ENCODE measurements at regions not wholly inside any gene's neighbourhood (a gene's known extent, or its start where the extent isn't known, plus 50 kb on each side); places are given as distances from the start of the nearest gene placed in this dataset.

GRCh38 chr6:33906439-33906838 lies 102.6 kb upstream of the MLN start:
- intact Hi-C loops (cut with DNase I; ENCODE audit: low total_unique reads), result no loop called here
- no peak for TF ChIP-seq POLR2A (IDR thresholded peaks at IDR 0.05)
- TF ChIP-seq, protein P1, sequence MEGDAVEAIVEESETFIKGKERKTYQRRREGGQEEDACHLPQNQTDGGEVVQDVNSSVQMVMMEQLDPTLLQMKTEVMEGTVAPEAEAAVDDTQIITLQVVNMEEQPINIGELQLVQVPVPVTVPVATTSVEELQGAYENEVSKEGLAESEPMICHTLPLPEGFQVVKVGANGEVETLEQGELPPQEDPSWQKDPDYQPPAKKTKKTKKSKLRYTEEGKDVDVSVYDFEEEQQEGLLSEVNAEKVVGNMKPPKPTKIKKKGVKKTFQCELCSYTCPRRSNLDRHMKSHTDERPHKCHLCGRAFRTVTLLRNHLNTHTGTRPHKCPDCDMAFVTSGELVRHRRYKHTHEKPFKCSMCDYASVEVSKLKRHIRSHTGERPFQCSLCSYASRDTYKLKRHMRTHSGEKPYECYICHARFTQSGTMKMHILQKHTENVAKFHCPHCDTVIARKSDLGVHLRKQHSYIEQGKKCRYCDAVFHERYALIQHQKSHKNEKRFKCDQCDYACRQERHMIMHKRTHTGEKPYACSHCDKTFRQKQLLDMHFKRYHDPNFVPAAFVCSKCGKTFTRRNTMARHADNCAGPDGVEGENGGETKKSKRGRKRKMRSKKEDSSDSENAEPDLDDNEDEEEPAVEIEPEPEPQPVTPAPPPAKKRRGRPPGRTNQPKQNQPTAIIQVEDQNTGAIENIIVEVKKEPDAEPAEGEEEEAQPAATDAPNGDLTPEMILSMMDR (IDR thresholded peaks at IDR 0.05), result no peak
- 89 to 94% methylated on average over 9 of the region's 9 CpGs for WGBS, 2 donors

GRCh38 chr6:33905071-33905609 lies 101.3 kb upstream of the MLN start:
- Histone ChIP-seq H3K27ac (no peak overlapping the region), H3K9me3 (no peaks in the 10 kb centered on the region), H3K36me3 (ENCODE audit: low read depth, missing control alignments) (no peaks in the 10 kb centered on the region), H3K27me3 (no peaks in the 10 kb centered on the region), H3K4me3 (no peak overlapping the region), H3K4me1 (no peaks in the 10 kb centered on the region)
- DNase-seq, result no peak
- TF ChIP-seq, protein P1 (IDR thresholded peaks at IDR 0.05), result no peak
- 76 to 84% methylated on average over 8 of the region's 8 CpGs for WGBS, 2 donors
- intact Hi-C loops (cut with DNase I; ENCODE audit: low total_unique reads), result no loop called here

More at GRCh38 chr6:33906439-33906838, 102.6 kb upstream of the MLN start:
- Histone ChIP-seq H3K27ac (no peak overlapping the region), H3K27me3 (no peaks in the 10 kb centered on the region), H3K4me3 (no peak overlapping the region), H3K4me1 (no peaks in the 10 kb centered on the region), H3K9me3 (no peaks in the 10 kb centered on the region), H3K36me3 (ENCODE audit: low read depth, missing control alignments) (no peaks in the 10 kb centered on the region)
- DNase-seq, result no peak

GRCh38 chr6:33904747-33905065 lies 100.9 kb upstream of the MLN start:
- Histone ChIP-seq H3K4me1 (no peaks in the 10 kb centered on the region), H3K36me3 (ENCODE audit: low read depth, missing control alignments) (no peaks in the 10 kb centered on the region), H3K27me3 (no peaks in the 10 kb centered on the region), H3K4me3 (no peak overlapping the region), H3K9me3 (no peaks in the 10 kb centered on the region), H3K27ac (no peak overlapping the region)
- intact Hi-C loops (cut with DNase I; ENCODE audit: low total_unique reads), result no loop called here
- no peak for DNase-seq
- TF ChIP-seq POLR2A (IDR thresholded peaks at IDR 0.05), result no peak
- WGBS, 2 donors, result 88 to 97% methylated on average over 2 of the region's 2 CpGs

DNA sequence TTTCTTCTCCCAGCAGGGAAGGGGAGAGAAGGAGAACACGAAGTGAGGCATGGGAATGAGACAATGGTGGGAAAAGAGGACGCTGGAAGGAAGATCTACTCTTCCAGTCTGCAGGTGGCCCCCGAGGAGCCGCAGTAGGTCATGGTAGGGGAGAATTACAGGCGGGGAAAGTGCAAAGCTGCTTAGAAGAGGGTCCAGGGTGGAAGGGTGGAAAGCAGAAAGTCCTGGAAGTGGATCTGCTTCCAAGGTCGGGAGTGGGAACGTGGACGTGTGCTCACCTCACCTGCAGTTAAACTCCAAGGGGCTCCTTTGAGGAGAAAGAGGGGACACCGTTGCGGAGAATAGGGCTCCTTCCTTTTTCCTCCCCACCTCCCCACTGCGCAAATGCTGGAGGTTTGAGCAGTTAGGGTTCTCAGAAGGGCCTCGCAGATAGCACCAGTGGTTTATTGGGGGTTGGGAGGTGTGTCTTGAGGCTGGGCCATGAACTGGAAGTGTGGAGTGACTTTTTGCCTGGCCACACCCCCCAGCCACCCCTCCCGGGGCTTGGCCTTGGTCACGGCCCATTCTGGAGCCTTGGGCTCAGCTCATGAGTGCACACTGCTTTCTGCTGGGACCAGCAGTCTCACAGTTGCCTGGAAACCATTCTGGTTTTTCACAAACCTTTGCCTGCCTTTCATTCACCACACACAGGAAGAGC lies 100.4 kb upstream of the MLN start:
- Histone ChIP-seq H3K4me3 (no peak overlapping the region), H3K4me1 (no peaks in the 10 kb centered on the region), H3K27ac (no peak overlapping the region), H3K36me3 (ENCODE audit: low read depth, missing control alignments) (no peaks in the 10 kb centered on the region), H3K9me3 (no peaks in the 10 kb centered on the region), H3K27me3 (no peaks in the 10 kb centered on the region)
- TF ChIP-seq, protein P1 (IDR thresholded peaks at IDR 0.05), result no peak
- no peak for TF ChIP-seq POLR2A (IDR thresholded peaks at IDR 0.05)
- WGBS, 2 donors, result 49 to 55% methylated on average over 14 of the region's 14 CpGs
- no peak for DNase-seq
- intact Hi-C loops (cut with DNase I; ENCODE audit: low total_unique reads), result no loop called here

- no peak overlapping the region for H3K4me3 ChIP-seq
- no peak overlapping the region for H3K27ac ChIP-seq
- 95 to 98% methylated on average over 5 of the region's 5 CpGs for WGBS, 2 donors
- H3K27me3 ChIP-seq, result no peaks in the 10 kb centered on the region
- H3K36me3 ChIP-seq (ENCODE audit: low read depth, missing control alignments), result no peaks in the 10 kb centered on the region
- intact Hi-C loops (cut with DNase I; ENCODE audit: low total_unique reads), result no loop called here
- no peaks in the 10 kb centered on the region for H3K4me1 ChIP-seq
- H3K9me3 ChIP-seq, result no peaks in the 10 kb centered on the region
- no peak for TF ChIP-seq POLR2A (IDR thresholded peaks at IDR 0.05)
- TF ChIP-seq, protein P1 (IDR thresholded peaks at IDR 0.05), result no peak
- DNase-seq, result no peak
These were observed 99.8 kb upstream of the MLN start for GRCh38 chr6:33903579-33903978.
